ENCODE measurements at regions not wholly inside any gene's neighbourhood (a gene's known extent, or its start where the extent isn't known, plus 50 kb on each side); places are given as distances from the start of the nearest gene placed in this dataset.

DNA sequence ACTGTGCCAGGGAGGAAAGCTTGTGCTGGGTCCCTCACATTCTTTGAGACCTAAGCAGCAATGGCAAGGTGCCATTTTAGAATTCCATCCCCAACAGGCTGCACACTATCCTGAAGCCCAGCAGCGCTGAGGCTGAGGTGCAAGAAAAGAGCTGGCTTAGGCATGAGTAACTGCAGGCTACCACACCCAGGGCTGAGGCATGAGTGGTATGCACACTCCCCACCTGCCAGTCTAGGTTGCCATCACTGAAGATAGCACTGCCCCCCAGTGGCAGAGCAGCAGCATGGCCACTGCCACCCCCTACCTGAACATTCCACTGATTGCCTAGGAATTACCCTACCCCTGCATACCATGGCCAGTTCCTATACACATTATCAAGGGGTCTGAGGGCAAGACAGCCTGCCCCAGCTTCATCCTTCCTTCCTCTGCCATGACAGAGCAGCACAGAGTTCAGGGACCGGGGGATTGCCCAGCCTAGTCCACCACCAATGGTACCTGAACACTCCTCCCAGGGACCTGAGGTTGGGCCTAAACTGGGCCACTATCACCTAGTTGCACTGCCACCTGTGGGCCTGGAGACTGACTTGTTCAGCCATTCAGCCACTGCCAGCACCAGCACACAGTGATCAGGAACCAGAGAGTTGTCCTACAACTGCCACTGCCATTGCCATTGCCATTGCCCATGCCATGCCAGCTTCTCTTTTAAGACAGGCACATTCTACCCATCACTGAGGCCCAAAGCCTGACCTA is 129.8 kb downstream of the SATB1 start:
- TF ChIP-seq TEAD4 (IDR thresholded peaks at IDR 0.05) (peak; percentile 97), FOXM1 (IDR thresholded peaks at IDR 0.05; ENCODE audit: borderline replicate concordance, low read depth) (no peak), EP300 (IDR thresholded peaks at IDR 0.05; ENCODE audit: borderline replicate concordance) (no peak; the same call in 1 of the 2 replicates), NFIC (IDR thresholded peaks at IDR 0.05) (peak; percentile 69), YY1 (IDR thresholded peaks at IDR 0.05; ENCODE audit: low read depth) (0 out of 2 replicates have a peak, but pooled peaks have one; percentile 40), CEBPB (IDR thresholded peaks at IDR 0.05) (no peak), ZBTB7A (IDR thresholded peaks at IDR 0.05; ENCODE audit: low read depth) (no peak), RAD21 (IDR thresholded peaks at IDR 0.05; ENCODE audit: low read depth) (peak; percentile 91), TCF12 (IDR thresholded peaks at IDR 0.05; ENCODE audit: low read depth) (peak; percentile 31; the same call in 1 of the 2 replicates), TAF1 (IDR thresholded peaks at IDR 0.05; ENCODE audit: low read depth) (no peak), CREB1 (IDR thresholded peaks at IDR 0.05; ENCODE audit: low read depth) (no peak), EGR1 (IDR thresholded peaks at IDR 0.05) (no peak)
- TF ChIP-seq, protein P1, sequence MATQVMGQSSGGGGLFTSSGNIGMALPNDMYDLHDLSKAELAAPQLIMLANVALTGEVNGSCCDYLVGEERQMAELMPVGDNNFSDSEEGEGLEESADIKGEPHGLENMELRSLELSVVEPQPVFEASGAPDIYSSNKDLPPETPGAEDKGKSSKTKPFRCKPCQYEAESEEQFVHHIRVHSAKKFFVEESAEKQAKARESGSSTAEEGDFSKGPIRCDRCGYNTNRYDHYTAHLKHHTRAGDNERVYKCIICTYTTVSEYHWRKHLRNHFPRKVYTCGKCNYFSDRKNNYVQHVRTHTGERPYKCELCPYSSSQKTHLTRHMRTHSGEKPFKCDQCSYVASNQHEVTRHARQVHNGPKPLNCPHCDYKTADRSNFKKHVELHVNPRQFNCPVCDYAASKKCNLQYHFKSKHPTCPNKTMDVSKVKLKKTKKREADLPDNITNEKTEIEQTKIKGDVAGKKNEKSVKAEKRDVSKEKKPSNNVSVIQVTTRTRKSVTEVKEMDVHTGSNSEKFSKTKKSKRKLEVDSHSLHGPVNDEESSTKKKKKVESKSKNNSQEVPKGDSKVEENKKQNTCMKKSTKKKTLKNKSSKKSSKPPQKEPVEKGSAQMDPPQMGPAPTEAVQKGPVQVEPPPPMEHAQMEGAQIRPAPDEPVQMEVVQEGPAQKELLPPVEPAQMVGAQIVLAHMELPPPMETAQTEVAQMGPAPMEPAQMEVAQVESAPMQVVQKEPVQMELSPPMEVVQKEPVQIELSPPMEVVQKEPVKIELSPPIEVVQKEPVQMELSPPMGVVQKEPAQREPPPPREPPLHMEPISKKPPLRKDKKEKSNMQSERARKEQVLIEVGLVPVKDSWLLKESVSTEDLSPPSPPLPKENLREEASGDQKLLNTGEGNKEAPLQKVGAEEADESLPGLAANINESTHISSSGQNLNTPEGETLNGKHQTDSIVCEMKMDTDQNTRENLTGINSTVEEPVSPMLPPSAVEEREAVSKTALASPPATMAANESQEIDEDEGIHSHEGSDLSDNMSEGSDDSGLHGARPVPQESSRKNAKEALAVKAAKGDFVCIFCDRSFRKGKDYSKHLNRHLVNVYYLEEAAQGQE (IDR thresholded peaks at IDR 0.05; ENCODE audit: low read depth): peak; percentile 24; the same call in 1 of the 2 replicates
- TF ChIP-seq, protein P2, sequence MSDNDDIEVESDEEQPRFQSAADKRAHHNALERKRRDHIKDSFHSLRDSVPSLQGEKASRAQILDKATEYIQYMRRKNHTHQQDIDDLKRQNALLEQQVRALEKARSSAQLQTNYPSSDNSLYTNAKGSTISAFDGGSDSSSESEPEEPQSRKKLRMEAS (IDR thresholded peaks at IDR 0.05): no peak; the same call in 1 of the 2 replicates
- TF ChIP-seq, protein P3, sequence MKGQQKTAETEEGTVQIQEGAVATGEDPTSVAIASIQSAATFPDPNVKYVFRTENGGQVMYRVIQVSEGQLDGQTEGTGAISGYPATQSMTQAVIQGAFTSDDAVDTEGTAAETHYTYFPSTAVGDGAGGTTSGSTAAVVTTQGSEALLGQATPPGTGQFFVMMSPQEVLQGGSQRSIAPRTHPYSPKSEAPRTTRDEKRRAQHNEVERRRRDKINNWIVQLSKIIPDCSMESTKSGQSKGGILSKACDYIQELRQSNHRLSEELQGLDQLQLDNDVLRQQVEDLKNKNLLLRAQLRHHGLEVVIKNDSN (IDR thresholded peaks at IDR 0.05): no peak

DNA sequence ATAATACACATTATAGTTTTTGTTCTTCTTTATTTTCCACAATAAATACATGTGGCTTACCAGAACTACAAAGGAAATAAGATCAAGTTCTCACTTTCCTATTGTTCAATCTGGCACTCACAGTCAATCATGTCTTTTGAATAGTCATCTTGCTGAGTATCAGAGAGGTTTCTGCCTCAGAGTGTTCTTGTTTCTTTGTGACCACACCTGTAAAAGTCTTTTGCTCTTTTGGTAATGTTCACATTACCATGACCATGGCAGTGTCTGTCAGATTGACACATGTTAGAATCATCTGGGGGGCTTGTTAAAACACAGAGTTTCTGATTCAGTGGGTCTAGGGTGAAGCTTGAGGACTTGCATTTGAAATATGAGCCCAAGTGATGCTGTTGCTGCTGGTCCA is 135.0 kb downstream of the SATB1 start:
- TF ChIP-seq TEAD4 (IDR thresholded peaks at IDR 0.05) (no peak), NFIC (IDR thresholded peaks at IDR 0.05) (no peak), RAD21 (IDR thresholded peaks at IDR 0.05; ENCODE audit: low read depth) (no peak), CREB1 (IDR thresholded peaks at IDR 0.05; ENCODE audit: low read depth) (no peak), YY1 (IDR thresholded peaks at IDR 0.05; ENCODE audit: low read depth) (no peak), EGR1 (IDR thresholded peaks at IDR 0.05) (no peak), CEBPB (IDR thresholded peaks at IDR 0.05) (no peak), EP300 (IDR thresholded peaks at IDR 0.05; ENCODE audit: borderline replicate concordance) (no peak), TCF12 (IDR thresholded peaks at IDR 0.05; ENCODE audit: low read depth) (no peak)
- TF ChIP-seq, protein P1 (IDR thresholded peaks at IDR 0.05; ENCODE audit: low read depth): no peak
- TF ChIP-seq, protein P2 (IDR thresholded peaks at IDR 0.05): no peak
- TF ChIP-seq, protein P3 (IDR thresholded peaks at IDR 0.05): no peak

DNA sequence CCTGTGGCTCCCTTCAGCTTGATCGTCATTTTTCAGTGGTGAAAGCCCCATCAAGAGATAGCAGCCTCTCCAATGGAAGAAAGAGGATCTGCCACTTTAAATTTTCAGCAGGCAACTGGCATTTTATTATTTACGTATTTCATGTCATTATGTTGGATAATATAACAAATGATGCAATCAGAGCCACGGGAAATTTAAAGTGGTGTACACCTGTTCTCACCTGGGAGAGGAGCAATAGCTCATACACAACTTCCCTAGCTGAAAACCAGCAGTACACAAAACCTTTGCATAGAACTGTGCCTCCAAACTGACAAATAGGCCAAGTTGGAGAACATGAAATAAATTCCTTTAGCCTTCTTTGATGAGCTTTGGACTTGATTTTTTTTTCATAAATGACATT is 136.9 kb downstream of the SATB1 start:
- no peak for TF ChIP-seq EP300 (IDR thresholded peaks at IDR 0.05; ENCODE audit: borderline replicate concordance)
- peak; percentile 72 for TF ChIP-seq CEBPB (IDR thresholded peaks at IDR 0.05)

DNA sequence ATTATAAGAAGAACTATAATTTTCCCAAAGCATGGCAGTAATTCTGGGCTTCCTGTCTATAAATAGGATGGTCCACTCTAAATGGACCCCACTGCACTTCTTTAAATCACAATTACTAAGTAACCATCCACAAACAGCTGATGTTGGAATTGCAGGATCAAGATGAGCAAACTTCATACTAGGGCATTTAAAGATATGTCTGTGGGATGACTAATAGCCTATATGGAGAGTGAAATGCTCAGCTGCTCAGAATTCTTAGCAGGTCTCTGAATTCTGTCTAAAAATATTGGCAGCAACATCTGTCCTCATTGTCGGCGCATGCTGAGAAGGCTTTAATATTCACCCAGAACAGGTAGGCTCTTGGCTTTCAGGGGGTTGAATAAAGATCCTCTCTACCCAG is 140.4 kb downstream of the SATB1 start:
- no peak for TF ChIP-seq EGR1 (IDR thresholded peaks at IDR 0.05)
- TF ChIP-seq, protein P2 (IDR thresholded peaks at IDR 0.05): no peak
- TF ChIP-seq CREB1 (IDR thresholded peaks at IDR 0.05; ENCODE audit: low read depth): no peak
- TF ChIP-seq, protein P1 (IDR thresholded peaks at IDR 0.05; ENCODE audit: low read depth): no peak
- TF ChIP-seq TEAD4 (IDR thresholded peaks at IDR 0.05): no peak
- no peak for TF ChIP-seq NFIC (IDR thresholded peaks at IDR 0.05)
- no peak for TF ChIP-seq EP300 (IDR thresholded peaks at IDR 0.05; ENCODE audit: borderline replicate concordance)
- TF ChIP-seq, protein P3 (IDR thresholded peaks at IDR 0.05): no peak
- no peak for TF ChIP-seq ZBTB7A (IDR thresholded peaks at IDR 0.05; ENCODE audit: low read depth)
- no peak for TF ChIP-seq RAD21 (IDR thresholded peaks at IDR 0.05; ENCODE audit: low read depth)
- no peak for TF ChIP-seq TCF12 (IDR thresholded peaks at IDR 0.05; ENCODE audit: low read depth)
- no peak for TF ChIP-seq CEBPB (IDR thresholded peaks at IDR 0.05)
- no peak for TF ChIP-seq FOXM1 (IDR thresholded peaks at IDR 0.05; ENCODE audit: borderline replicate concordance, low read depth)
- no peak for TF ChIP-seq TAF1 (IDR thresholded peaks at IDR 0.05; ENCODE audit: low read depth)
- TF ChIP-seq YY1 (IDR thresholded peaks at IDR 0.05; ENCODE audit: low read depth): no peak

All from Ishikawa (cell line).